ENCODE measurements at regions not wholly inside any gene's neighbourhood (a gene's known extent, or its start where the extent isn't known, plus 50 kb on each side); places are given as distances from the start of the nearest gene placed in this dataset.

DNA sequence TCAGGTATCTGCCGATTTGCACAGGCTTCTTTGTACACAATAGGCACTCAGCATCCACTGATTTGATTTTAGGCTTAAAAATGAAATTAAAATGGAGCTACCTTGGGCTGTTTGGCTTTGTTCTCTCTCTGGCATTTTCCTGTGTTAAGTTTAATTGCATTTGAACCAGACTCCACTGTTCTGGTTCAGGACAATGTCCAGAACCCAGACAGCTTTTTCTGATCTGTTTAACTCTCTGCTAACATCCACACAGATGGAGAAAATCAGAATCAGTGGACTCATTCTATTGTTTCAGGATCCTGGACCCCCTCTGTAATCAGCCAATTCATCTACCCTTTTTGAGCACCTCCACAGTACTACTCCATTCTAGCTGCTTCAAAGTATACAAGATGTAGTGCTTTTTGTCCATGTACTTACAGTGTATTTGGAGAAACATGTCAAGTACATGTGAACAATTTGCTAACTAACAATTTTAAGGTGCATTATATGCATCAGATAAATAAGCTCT is 248.1 kb downstream of the PTBP2 start:
- DNase-seq (ENCODE audit: low read depth), result no peak
- H3K4me3 ChIP-seq (ENCODE audit: low read depth, low read length), result no peak overlapping the region
- TF ChIP-seq, protein P1, sequence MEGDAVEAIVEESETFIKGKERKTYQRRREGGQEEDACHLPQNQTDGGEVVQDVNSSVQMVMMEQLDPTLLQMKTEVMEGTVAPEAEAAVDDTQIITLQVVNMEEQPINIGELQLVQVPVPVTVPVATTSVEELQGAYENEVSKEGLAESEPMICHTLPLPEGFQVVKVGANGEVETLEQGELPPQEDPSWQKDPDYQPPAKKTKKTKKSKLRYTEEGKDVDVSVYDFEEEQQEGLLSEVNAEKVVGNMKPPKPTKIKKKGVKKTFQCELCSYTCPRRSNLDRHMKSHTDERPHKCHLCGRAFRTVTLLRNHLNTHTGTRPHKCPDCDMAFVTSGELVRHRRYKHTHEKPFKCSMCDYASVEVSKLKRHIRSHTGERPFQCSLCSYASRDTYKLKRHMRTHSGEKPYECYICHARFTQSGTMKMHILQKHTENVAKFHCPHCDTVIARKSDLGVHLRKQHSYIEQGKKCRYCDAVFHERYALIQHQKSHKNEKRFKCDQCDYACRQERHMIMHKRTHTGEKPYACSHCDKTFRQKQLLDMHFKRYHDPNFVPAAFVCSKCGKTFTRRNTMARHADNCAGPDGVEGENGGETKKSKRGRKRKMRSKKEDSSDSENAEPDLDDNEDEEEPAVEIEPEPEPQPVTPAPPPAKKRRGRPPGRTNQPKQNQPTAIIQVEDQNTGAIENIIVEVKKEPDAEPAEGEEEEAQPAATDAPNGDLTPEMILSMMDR (IDR thresholded peaks at IDR 0.05; ENCODE audit: low read depth, low read length, missing control alignments), result no peak

DNA sequence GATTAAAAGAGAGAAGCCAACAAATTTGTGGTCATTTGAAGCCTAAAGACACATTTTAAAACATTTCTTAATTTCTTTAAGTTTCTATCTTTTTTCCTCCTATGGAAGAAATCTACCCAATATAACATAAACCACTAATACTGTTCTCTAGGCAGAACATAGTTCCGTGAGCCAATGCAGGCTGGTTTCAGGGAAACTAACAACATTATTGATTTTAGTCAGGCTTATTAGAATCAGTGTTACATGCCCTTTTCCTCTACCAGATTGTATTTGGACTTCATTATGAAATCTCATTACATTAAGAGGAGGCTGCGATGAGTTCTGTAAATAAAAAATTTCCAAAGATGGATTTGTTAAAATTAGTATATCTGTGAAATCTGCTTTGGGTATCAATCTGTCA is 249.9 kb downstream of the PTBP2 start:
- no peak for DNase-seq (ENCODE audit: low read depth)
- TF ChIP-seq, protein P1 (IDR thresholded peaks at IDR 0.05; ENCODE audit: low read depth, low read length, missing control alignments), result no peak
- no peak overlapping the region for H3K4me3 ChIP-seq (ENCODE audit: low read depth, low read length)

DNA sequence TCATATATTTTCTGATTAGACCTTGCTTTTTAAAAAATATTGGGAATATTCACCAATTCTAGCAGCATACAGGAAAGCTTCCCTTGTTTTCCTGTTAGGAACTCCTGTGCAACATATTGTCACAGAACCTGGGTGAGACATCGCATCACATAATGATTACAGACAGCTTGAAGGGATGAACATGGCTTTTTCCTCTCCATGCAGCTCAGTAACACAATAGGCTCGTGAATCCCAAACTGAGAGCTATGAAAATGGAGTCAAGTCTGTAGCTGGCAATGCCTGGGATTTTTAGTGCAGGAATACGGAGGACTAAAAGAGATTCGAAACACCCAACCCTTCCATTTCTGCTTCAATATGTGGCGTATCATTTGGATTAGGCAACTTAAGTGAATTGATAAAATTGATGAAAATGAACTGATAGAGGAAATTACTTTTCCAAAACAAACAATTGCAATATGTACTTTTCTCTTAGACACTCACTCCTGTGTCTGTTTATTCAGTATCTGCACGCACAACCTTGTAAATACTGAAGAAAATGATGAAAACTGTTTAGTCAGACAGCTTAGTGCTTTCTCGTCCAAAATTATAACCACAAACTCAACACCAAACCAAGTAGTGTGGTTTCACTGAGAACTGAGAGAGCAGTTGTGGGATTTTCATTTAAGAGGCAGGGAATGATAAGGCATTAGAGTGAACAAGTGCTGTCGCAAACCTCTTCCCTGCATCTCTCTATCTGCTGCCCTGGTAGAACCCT is 250.4 kb downstream of the PTBP2 start:
- DNase-seq (ENCODE audit: low read depth), result no peak
- H3K4me3 ChIP-seq (ENCODE audit: low read depth, low read length), result no peak overlapping the region
- TF ChIP-seq, protein P1 (IDR thresholded peaks at IDR 0.05; ENCODE audit: low read depth, low read length, missing control alignments), result no peak

DNA sequence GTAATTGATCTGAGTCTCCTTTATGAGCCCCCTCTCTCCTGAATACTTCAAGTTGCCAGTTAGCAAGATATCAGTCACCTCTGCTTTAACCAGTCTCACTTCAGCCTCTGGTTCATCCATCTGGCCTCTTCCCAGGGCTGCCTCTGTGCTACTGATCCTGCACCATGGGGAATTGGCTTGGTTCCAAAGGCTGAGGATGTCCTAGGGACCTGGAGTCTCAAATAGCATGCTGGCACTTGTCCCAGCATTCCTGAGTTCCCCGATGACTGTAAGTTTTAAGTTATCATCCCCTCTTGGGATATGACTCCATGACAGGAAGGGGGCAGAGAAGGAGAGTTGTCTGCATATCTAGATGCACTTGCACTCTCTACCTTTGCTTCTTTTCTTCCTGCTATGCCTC is 252.0 kb downstream of the PTBP2 start:
- no peak overlapping the region for H3K4me3 ChIP-seq (ENCODE audit: low read depth, low read length)
- TF ChIP-seq, protein P1 (IDR thresholded peaks at IDR 0.05; ENCODE audit: low read depth, low read length, missing control alignments), result no peak
- DNase-seq (ENCODE audit: low read depth), result no peak

DNA sequence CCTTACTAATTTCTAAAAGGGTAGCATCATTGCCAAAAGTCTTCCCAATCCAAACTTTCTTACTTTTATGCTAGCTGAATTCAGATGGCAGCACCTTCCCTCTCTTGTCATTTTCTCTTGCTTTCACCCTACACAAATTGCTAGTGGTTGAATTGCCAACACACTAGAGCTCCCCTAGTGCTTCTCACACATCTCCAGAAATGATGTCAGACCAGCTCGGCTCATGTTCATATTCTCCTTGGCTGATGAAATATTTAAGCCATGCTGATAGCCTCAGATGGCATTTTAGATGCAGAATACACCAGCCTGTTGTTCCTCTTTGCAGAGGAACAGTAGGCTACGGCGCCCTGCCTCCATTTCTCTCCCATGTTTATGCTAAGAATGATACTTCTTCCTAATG is 256.9 kb downstream of the PTBP2 start:
- H3K4me3 ChIP-seq (ENCODE audit: low read depth, low read length), result no peak overlapping the region
- TF ChIP-seq, protein P1 (IDR thresholded peaks at IDR 0.05; ENCODE audit: low read depth, low read length, missing control alignments), result no peak
- no peak for DNase-seq (ENCODE audit: low read depth)

DNA sequence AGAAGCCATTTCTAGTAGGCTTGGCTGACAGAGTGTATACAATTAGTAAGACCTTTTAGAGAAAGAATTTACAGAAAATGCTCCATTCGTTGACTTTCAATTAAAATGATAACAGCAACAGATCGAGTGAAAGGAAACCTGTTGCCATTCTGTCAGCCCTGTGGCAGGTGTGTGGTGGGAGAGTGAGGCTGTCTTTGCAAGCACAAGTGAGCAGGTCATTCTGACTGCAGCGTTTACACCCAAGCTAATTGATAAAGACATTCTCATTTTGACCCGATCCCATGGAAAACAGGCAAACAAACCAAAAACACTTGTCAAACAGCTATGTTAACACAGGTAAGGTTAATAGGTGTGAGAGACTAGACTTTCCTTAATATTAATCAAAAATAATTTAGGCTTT is 257.3 kb downstream of the PTBP2 start:
- H3K4me3 ChIP-seq (ENCODE audit: low read depth, low read length), result no peak overlapping the region
- TF ChIP-seq, protein P1 (IDR thresholded peaks at IDR 0.05; ENCODE audit: low read depth, low read length, missing control alignments), result no peak
- DNase-seq (ENCODE audit: low read depth), result no peak
